ENCODE measurements at regions not wholly inside any gene's neighbourhood (a gene's known extent, or its start where the extent isn't known, plus 50 kb on each side); places are given as distances from the start of the nearest gene placed in this dataset.

GRCh38 chr5:88602584-88602983, 280.4 kb downstream of the MEF2C start:
- Mint-ChIP-seq H3K9me3 (ENCODE audit: unreplicated experiment) (no peaks in the 10 kb centered on the region), H3K27ac (ENCODE audit: unreplicated experiment) (no peak overlapping the region), H3K4me1 (ENCODE audit: low read depth, unreplicated experiment) (no peaks in the 10 kb centered on the region), H3K36me3 (ENCODE audit: unreplicated experiment) (no peaks in the 10 kb centered on the region), H3K27me3 (ENCODE audit: unreplicated experiment) (no peaks in the 10 kb centered on the region), H3K4me3 (ENCODE audit: unreplicated experiment) (no peak overlapping the region)
- peak; percentile 60 for TF ChIP-seq CTCF (IDR thresholded peaks at IDR 0.05; ENCODE audit: partially characterized antibody, unreplicated experiment)
- no peak for DNase-seq

GRCh38 chr5:88594441-88594840, 288.5 kb downstream of the MEF2C start:
- no peaks in the 10 kb centered on the region for H3K36me3 Mint-ChIP-seq (ENCODE audit: unreplicated experiment)
- H3K27me3 Mint-ChIP-seq (ENCODE audit: unreplicated experiment), result no peaks in the 10 kb centered on the region
- no peak overlapping the region for H3K4me3 Mint-ChIP-seq (ENCODE audit: unreplicated experiment)
- no peak for TF ChIP-seq CTCF (IDR thresholded peaks at IDR 0.05; ENCODE audit: partially characterized antibody, unreplicated experiment)
- H3K27ac Mint-ChIP-seq (ENCODE audit: unreplicated experiment), result no peak overlapping the region
- DNase-seq, result no peak
- H3K9me3 Mint-ChIP-seq (ENCODE audit: unreplicated experiment), result no peaks in the 10 kb centered on the region
- H3K4me1 Mint-ChIP-seq (ENCODE audit: low read depth, unreplicated experiment), result no peaks in the 10 kb centered on the region

GRCh38 chr5:88588609-88589008, 294.4 kb downstream of the MEF2C start:
- DNase-seq, result no peak
- no peaks in the 10 kb centered on the region for H3K27me3 Mint-ChIP-seq (ENCODE audit: unreplicated experiment)
- H3K36me3 Mint-ChIP-seq (ENCODE audit: unreplicated experiment), result peaks cover 7% of the 10 kb centered on the region
- H3K4me1 Mint-ChIP-seq (ENCODE audit: low read depth, unreplicated experiment), result no peaks in the 10 kb centered on the region
- H3K27ac Mint-ChIP-seq (ENCODE audit: unreplicated experiment), result no peak overlapping the region
- TF ChIP-seq CTCF (IDR thresholded peaks at IDR 0.05; ENCODE audit: partially characterized antibody, unreplicated experiment), result no peak
- H3K4me3 Mint-ChIP-seq (ENCODE audit: unreplicated experiment), result no peak overlapping the region
- peaks cover 4% of the 10 kb centered on the region for H3K9me3 Mint-ChIP-seq (ENCODE audit: unreplicated experiment)

- Mint-ChIP-seq H3K9me3 (ENCODE audit: unreplicated experiment) (peaks cover 4% of the 10 kb centered on the region), H3K36me3 (ENCODE audit: unreplicated experiment) (peaks cover 7% of the 10 kb centered on the region), H3K4me1 (ENCODE audit: low read depth, unreplicated experiment) (no peaks in the 10 kb centered on the region), H3K27ac (ENCODE audit: unreplicated experiment) (no peak overlapping the region), H3K27me3 (ENCODE audit: unreplicated experiment) (no peaks in the 10 kb centered on the region), H3K4me3 (ENCODE audit: unreplicated experiment) (no peak overlapping the region)
- no peak for TF ChIP-seq CTCF (IDR thresholded peaks at IDR 0.05; ENCODE audit: partially characterized antibody, unreplicated experiment)
- no peak for DNase-seq
Observed at GRCh38 chr5:88583471-88583870, 299.5 kb downstream of the MEF2C start.

- Mint-ChIP-seq H3K36me3 (ENCODE audit: unreplicated experiment) (no peaks in the 10 kb centered on the region), H3K9me3 (ENCODE audit: unreplicated experiment) (no peaks in the 10 kb centered on the region), H3K27me3 (ENCODE audit: unreplicated experiment) (no peaks in the 10 kb centered on the region), H3K4me3 (ENCODE audit: unreplicated experiment) (no peak overlapping the region), H3K4me1 (ENCODE audit: low read depth, unreplicated experiment) (peaks cover 13% of the 10 kb centered on the region), H3K27ac (ENCODE audit: unreplicated experiment) (no peak overlapping the region)
- TF ChIP-seq CTCF (IDR thresholded peaks at IDR 0.05; ENCODE audit: partially characterized antibody, unreplicated experiment), result no peak
- DNase-seq, result no peak
Observed at GRCh38 chr5:88558366-88558765, 289.7 kb upstream of the TMEM161B start.
